ENCODE measurements at regions not wholly inside any gene's neighbourhood (a gene's known extent, or its start where the extent isn't known, plus 50 kb on each side); places are given as distances from the start of the nearest gene placed in this dataset.

DNA sequence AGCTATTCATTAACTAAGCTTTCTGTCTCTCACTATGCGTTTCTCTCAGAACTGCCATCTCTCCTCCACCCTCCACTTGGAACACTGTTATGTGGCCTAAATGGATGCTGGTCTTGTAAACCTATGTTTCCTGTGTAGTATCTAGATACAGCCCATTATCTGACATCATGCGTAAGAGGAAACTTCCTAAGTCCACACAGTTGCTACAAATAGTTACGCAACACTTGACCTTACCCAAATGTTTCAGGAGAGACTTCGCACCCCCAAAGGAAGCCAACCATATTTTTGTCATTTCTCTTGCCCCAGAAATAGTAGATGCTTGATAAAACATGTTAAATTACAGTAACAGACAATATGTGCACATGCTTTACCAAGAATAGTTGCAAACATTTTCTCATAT lies 87.2 kb upstream of the TPRG1 start:
- intact Hi-C loops (cut with micrococcal nuclease) = no loop called here
- Histone ChIP-seq H3K4me1 (ENCODE audit: control insufficient read depth, insufficient read depth, low read length) (no peaks in the 10 kb centered on the region), H3K27me3 (ENCODE audit: control insufficient read depth, insufficient read depth, low read length) (no peaks in the 10 kb centered on the region), H3K4me3 (ENCODE audit: low read length) (no peak overlapping the region), H3K9me3 (ENCODE audit: control insufficient read depth, insufficient read depth, low read length) (no peaks in the 10 kb centered on the region), H3K27ac (ENCODE audit: low read length) (no peak overlapping the region), H3K36me3 (ENCODE audit: control insufficient read depth, insufficient read depth, low read length) (no peaks in the 10 kb centered on the region)
- Mint-ChIP-seq H3K4me3 (no peak overlapping the region), H3K36me3 (no peaks in the 10 kb centered on the region), H3K9me3 (no peaks in the 10 kb centered on the region), H3K27ac (no peak overlapping the region), H3K27me3 (ENCODE audit: low read depth in 2 of 2) (peaks cover 14 to 21% of the 10 kb centered on the region in 2 donors), H3K4me1 (peaks cover 0 to 5% of the 10 kb centered on the region in 2 donors)
- no peak for DNase-seq
- 89% methylated on average over 4 of the region's 4 CpGs for WGBS (ENCODE audit: insufficient coverage)
- no peak for ATAC-seq
- TF ChIP-seq, protein P1, sequence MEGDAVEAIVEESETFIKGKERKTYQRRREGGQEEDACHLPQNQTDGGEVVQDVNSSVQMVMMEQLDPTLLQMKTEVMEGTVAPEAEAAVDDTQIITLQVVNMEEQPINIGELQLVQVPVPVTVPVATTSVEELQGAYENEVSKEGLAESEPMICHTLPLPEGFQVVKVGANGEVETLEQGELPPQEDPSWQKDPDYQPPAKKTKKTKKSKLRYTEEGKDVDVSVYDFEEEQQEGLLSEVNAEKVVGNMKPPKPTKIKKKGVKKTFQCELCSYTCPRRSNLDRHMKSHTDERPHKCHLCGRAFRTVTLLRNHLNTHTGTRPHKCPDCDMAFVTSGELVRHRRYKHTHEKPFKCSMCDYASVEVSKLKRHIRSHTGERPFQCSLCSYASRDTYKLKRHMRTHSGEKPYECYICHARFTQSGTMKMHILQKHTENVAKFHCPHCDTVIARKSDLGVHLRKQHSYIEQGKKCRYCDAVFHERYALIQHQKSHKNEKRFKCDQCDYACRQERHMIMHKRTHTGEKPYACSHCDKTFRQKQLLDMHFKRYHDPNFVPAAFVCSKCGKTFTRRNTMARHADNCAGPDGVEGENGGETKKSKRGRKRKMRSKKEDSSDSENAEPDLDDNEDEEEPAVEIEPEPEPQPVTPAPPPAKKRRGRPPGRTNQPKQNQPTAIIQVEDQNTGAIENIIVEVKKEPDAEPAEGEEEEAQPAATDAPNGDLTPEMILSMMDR (IDR thresholded peaks at IDR 0.05) = no peak

DNA sequence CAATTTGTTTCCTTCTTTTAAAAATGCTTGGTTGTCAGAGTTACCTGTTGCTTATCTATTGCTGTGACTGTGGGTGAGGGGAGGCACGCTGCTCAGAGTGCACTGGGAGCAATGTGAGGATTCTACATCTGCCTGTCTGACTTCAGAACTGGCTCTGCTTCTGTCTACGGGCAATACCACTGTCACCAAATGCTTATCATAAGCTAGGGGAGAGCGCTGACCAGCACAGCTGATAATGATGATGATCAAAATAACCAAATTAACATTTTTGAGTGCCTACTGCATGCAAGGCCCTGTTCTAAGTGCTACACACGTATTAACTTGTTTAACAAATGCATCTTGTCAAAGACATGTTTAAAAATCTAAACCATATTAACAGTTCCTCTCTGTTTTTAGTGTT lies 79.2 kb upstream of the TPRG1 start:
- WGBS (ENCODE audit: insufficient coverage) = 87% methylated on average over 4 of the region's 4 CpGs

DNA sequence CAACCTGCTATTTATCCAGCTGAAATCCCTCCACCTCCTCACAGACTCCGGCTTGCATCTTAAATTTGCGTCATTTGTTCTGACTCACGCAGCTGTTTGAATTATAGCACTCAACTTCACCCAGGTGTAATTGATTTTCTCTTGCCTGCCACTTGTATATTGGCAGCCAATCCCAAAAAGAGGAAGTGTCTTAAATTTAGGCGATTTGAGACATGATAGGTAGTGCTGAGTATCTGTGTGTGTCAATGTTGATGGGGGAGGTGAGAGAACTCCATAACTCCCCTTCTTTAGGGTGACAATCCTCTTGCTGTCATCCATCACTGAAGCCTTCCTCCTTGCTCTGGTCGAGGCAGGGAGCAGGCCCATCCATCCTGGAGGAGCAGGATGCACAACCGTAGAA lies 77.2 kb upstream of the TPRG1 start:
- H3K9me3 Mint-ChIP-seq = no peaks in the 10 kb centered on the region
- H3K27me3 Mint-ChIP-seq (ENCODE audit: low read depth in 2 of 2) = peaks cover 19 to 38% of the 10 kb centered on the region in 2 donors
- 95% methylated on average over 6 of the region's 6 CpGs for WGBS (ENCODE audit: insufficient coverage)
- ATAC-seq (no peak), DNase-seq (no peak)
- TF ChIP-seq, protein P1 (IDR thresholded peaks at IDR 0.05) = no peak
- no peaks in the 10 kb centered on the region for H3K4me1 Mint-ChIP-seq
- no peaks in the 10 kb centered on the region for H3K4me1 ChIP-seq (ENCODE audit: control insufficient read depth, insufficient read depth, low read length)
- intact Hi-C loops (cut with micrococcal nuclease) = no loop called here
- no peak overlapping the region for H3K4me3 Mint-ChIP-seq
- no peaks in the 10 kb centered on the region for H3K27me3 ChIP-seq (ENCODE audit: control insufficient read depth, insufficient read depth, low read length)
- no peak overlapping the region for H3K27ac Mint-ChIP-seq
- H3K36me3 ChIP-seq (ENCODE audit: control insufficient read depth, insufficient read depth, low read length) = no peaks in the 10 kb centered on the region
- H3K27ac ChIP-seq (ENCODE audit: low read length) = no peak overlapping the region
- H3K9me3 ChIP-seq (ENCODE audit: control insufficient read depth, insufficient read depth, low read length) = no peaks in the 10 kb centered on the region
- no peaks in the 10 kb centered on the region for H3K36me3 Mint-ChIP-seq
- no peak overlapping the region for H3K4me3 ChIP-seq (ENCODE audit: low read length)

More for the DNA sequence above, 79.2 kb upstream of the TPRG1 start:
- DNase-seq = no peak
- H3K4me1 ChIP-seq (ENCODE audit: control insufficient read depth, insufficient read depth, low read length) = no peaks in the 10 kb centered on the region
- Mint-ChIP-seq H3K4me1 (no peaks in the 10 kb centered on the region), H3K27ac (no peak overlapping the region), H3K36me3 (no peaks in the 10 kb centered on the region), H3K9me3 (no peaks in the 10 kb centered on the region), H3K27me3 (ENCODE audit: low read depth in 2 of 2) (peaks cover 30 to 46% of the 10 kb centered on the region in 2 donors), H3K4me3 (no peak overlapping the region)
- H3K4me3 ChIP-seq (ENCODE audit: low read length) = no peak overlapping the region
- no peaks in the 10 kb centered on the region for H3K36me3 ChIP-seq (ENCODE audit: control insufficient read depth, insufficient read depth, low read length)
- H3K27ac ChIP-seq (ENCODE audit: low read length) = no peak overlapping the region
- H3K27me3 ChIP-seq (ENCODE audit: control insufficient read depth, insufficient read depth, low read length) = no peaks in the 10 kb centered on the region
- H3K9me3 ChIP-seq (ENCODE audit: control insufficient read depth, insufficient read depth, low read length) = no peaks in the 10 kb centered on the region
- ATAC-seq = no peak
- TF ChIP-seq, protein P1 (IDR thresholded peaks at IDR 0.05) = no peak
- intact Hi-C loops (cut with micrococcal nuclease) = no loop called here

DNA sequence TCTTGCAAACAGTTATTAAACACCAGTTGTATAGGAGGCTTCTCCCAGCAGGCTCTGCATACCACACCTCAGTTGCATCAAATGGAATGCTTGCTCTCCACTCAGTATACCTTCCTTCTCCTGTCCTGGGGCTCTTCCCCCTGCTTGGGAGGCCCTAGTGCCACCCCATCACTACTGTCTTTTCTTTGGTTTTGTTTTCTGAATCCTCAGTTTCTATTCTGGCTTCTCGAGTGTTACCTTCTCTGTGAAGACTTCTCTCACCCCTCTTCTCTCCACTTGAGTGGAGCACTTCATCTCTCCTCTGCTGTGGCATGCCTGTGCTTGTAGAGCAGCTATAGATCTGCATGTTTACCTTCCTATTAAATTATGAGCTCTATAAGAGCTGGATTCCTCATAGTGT lies 75.7 kb upstream of the TPRG1 start:
- Histone ChIP-seq H3K4me1 (ENCODE audit: control insufficient read depth, insufficient read depth, low read length) (no peaks in the 10 kb centered on the region), H3K9me3 (ENCODE audit: control insufficient read depth, insufficient read depth, low read length) (no peaks in the 10 kb centered on the region), H3K4me3 (ENCODE audit: low read length) (no peak overlapping the region), H3K27me3 (ENCODE audit: control insufficient read depth, insufficient read depth, low read length) (no peaks in the 10 kb centered on the region), H3K27ac (ENCODE audit: low read length) (no peak overlapping the region), H3K36me3 (ENCODE audit: control insufficient read depth, insufficient read depth, low read length) (no peaks in the 10 kb centered on the region)
- Mint-ChIP-seq H3K4me1 (no peaks in the 10 kb centered on the region), H3K9me3 (no peaks in the 10 kb centered on the region), H3K27ac (no peak overlapping the region), H3K36me3 (no peaks in the 10 kb centered on the region), H3K27me3 (ENCODE audit: low read depth in 2 of 2) (peaks cover 19 to 37% of the 10 kb centered on the region in 2 donors), H3K4me3 (no peak overlapping the region)
- DNase-seq = no peak
- intact Hi-C loops (cut with micrococcal nuclease) = no loop called here
- 93% methylated on average over 1 of the region's 1 CpG for WGBS (ENCODE audit: insufficient coverage)
- TF ChIP-seq, protein P1 (IDR thresholded peaks at IDR 0.05) = no peak
- ATAC-seq = no peak

Measured in natural killer cell (primary cell).